SHP77 treated with DMSO at 0.1 percent for 48 hours (cell line): ENCODE measurements at regions not wholly inside any gene's neighbourhood (a gene's known extent, or its start where the extent isn't known, plus 50 kb on each side); places are given as distances from the start of the nearest gene placed in this dataset.
A peak's percentile ranks its signal among the peaks of the same experiment; 100 is the strongest.
"Not testable (repeated sequence)": the region's sequence is repeated elsewhere in the genome, so short reads cannot be mapped to it uniquely, and the experiment has no call there.

Source experiments
- DNase-seq: peaks from one replicate; lab custom pipeline; 2025; lab: John Stamatoyannopoulos, UW

DNA sequence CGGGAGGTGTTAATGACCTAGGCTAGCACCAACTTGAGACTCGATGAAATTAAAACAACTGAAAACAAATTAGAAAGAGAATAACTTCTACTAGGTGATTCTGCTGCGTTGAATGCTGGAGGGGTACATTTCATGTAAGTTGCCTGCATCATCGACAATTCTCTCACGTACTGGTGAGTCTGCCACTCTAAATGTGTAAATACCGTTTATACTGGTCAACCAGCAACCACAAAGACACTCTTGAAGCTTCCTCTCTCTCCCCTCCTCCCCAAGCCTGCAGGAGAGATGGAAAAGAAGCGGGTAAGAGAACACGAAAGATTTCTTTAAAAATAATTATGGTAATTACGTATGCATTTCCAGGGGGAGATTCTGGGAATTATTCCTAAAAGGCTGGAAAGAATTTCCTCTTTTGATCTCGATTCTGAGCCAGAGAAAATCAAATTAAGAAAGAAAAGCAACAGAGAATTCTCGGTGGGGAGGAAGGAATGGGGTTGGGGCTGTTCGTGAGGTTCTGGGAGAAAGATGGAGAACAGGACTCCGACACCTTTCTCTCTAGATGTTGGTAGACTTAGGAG, 68.6 kb upstream of the MRTFB start:
- no peak for DNase-seq

DNA sequence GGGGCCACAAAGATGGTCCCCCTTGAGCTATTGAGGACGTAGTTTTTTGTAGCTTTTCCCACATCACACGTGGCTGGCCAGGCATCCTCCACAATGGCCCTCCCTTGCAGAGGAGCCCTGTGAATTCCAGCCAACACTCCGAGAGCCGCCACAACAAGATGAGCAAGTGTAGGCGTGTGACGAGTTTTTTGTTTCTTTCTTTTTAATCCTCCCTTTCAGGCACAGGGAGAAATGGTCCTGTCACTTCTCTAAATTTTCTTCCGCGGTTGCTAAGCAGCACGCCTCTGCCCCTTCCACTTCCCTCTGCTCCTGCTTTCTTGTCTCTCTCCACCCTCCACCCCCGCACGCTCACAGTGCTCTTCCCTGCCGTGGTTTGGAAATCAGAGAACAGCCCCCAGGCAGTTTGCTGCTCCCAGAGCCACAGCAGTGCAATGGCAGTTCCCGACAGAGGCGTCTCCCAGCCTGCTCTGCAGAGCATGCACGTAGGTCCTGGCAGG, 68.0 kb upstream of the MRTFB start:
- no peak for DNase-seq

DNA sequence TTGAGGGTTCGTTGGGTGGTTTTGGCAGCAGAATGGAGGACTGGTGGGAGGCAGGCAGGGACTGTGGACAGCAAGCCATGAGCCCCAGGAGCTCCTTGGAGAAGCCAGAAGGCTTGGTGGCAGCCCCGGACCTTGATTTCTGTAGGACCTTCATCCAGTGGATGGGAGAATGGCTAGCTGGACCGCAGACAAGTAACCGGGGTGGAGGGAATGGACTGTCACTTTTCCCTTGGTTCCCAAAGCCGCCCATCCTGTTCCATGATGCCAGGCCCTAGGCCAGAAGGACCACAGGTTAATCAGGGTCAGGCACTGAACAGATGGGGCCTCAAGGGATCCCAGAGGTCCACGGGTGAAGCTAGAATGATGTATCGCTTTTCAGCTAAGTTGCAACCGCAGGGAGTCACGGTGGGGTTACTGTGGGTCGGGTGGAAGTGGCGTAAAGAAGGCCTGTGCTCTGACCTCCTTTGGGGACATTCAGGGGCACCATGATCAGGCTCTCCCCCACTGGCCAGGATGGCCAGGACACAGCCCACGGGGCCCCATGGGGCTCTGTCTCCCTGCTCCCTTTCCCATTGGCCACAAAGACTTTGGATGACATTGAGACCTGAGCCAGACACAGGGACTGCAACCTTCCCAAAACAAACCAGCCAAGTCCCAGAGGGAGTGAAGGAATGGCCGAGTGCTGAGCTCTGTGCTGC, 66.9 kb upstream of the MRTFB start:
- DNase-seq, result no peak

DNA sequence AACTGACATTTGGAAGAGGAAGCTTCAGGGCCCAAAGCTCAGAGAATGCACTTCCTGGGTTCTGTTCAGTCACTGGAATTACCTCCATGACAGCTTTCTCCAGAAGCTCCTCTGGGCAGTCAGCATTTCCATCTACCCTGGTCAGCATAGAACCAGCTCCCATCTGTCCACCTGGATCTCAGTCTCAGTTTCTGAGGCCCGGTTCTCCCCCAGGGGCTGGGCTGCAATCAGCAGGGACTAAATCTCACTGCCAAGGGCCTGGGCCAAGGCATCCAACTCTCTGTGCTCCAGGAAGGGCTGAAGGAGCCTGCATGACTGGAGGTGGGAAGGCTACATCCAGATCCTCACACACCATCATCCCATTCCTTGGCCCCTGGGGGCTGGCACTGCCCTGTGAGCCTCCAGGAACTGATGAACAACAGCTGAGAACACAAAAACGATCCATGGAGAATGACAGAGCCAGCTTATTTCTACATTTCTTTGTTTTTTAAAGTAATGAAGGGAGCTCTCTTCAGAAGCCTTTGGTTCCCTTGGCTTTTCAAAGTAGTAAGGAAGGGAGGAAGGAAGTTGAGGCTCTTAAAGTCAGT, 66.3 kb upstream of the MRTFB start:
- no peak for DNase-seq

DNA sequence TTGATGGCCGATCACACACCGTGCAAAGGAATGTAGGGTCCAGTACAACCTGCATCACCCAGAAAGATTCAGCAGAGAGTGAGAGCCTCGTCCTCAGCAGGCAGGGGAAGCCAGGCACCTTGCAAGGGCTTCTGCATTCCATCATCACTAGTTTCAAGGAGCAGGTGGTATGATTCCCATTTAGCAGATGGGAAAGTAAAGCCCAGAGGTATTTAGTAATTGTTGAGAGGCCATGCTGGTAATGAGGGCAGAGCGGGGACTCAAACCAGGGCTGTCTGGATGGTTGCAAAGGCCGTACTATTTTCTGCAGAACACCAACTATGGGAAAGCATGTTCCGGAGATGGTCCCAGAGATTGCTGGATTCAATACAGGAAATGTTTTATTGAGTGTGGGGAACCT, 65.8 kb upstream of the MRTFB start:
- no peak for DNase-seq

DNA sequence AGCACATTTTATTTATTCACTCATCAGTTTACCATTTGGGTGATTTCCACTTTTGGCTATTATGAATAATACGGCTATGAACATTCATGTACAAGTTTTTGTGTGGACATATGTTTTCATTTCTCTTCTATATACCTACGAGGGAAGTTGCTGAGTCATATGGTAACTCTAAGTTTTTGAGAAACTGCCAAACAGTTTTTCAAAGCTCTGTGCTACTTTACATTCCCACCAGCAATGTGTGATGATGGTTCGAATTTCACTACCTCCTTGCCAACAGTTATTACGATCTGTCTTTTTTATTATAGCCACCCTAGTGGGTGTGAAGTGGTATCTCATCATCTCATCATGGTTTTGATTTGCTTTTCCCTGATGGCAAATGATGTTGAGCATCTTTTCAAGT, 63.7 kb upstream of the MRTFB start:
- DNase-seq, result peak; percentile 19

DNA sequence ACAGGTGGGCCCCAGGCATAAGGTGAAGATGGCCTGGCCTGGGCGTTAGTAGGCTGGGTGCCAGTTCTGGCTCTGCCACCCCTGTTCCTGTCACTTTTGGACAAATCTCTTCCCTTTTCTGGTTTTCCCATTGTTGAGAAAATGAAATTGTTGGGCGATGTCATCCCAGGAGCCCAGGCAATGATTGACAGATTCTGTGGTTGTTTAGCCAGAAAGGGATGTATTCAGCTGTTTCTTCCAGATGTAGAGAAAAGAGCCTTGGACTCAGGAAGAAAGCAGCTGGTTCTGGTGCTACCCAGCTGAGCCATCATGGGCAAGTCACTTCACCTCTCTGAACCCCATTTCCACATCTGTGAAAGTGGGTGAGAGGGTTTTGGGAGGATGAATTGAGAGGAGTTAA, 60.1 kb upstream of the MRTFB start:
- no peak for DNase-seq

DNA sequence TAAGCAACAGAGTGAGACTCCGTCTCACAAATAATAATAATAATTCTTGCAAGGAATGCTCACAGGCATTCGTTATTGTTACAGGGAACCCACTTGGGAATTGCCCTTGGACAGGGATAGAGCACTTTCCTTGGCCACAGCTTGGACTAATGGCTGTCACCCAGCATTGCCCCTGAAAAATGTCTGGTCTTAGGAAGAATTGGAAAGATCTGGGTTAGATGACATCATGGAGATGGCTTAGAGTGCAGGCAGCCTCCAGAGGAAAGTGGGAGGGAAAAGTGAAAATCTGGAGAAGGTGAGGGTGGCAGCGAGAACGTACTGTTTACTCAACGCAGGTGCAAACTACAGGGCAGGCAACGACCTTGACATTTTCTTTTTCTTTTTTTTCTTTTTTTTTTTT, 59.3 kb upstream of the MRTFB start:
- no peak for DNase-seq

DNA sequence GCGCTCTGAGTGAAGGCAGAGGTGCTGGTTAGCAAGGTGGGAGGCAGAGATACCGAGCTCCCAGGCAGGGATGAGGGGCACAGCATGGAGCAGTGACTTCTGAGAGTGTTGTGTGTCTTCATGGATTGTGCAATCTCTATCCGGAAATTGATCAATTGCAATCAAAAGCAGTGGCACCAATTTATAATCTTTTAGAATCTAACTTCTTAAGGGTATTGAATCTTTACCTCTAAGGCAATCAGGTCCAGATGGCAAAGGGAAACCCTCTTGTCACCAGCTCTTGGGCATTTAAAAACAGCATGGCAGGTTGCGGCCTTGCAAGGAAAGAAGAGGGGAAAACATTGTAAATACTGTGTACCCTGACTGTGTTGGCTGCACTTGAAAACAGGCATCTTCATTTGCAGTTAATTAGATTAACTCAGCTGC, 58.0 kb upstream of the MRTFB start:
- DNase-seq, result no peak

DNA sequence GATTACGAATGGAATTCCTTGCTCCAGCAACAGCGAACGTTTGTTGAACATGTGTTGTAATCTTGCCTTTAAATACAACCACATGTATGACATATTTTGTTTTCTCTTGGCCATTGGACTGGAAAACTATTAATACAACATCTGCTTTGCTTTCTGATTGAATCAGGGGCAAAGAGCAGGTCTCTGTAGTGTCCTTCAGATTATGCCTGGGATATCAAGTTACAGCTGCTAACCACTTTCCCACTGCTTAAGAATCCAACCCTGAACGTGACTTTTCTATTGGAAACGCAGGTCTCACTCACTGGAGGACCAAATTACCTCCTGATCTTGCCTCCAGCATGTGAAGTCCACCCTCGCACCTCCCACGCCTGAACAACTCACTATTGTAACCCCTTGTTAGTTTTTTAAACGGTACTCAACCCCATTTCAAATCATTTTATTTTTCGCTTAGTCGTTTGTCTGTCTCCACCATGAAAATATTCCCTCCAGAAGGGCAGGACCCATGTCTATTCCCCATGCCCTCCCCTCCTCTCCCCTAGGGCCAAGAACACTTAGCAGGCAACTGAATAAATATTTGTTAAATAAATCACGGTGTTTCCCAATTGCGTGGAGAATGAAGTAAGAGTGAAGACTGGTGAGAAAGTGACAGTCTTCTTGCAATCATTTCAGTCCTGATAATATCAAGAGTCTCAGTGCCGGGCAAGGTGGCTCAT, 57.4 kb upstream of the MRTFB start:
- DNase-seq, result no peak

DNA sequence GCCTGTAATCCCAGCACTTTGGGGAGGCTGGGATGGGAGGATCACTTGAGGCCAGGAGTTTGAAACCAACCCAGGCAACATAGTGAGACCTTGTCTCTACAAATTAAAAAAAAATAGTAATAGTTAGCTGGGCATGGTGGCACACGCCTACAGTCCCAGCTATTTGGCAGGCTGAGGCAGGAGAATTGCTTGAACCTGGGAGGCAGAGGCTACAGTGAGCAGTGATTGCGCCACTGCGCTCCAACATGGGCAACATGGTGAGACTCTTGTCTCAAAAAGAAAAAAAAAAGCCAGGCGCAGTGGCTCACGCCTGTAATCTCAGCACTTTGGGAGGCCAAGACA, 56.9 kb upstream of the MRTFB start:
- no peak for DNase-seq

DNA sequence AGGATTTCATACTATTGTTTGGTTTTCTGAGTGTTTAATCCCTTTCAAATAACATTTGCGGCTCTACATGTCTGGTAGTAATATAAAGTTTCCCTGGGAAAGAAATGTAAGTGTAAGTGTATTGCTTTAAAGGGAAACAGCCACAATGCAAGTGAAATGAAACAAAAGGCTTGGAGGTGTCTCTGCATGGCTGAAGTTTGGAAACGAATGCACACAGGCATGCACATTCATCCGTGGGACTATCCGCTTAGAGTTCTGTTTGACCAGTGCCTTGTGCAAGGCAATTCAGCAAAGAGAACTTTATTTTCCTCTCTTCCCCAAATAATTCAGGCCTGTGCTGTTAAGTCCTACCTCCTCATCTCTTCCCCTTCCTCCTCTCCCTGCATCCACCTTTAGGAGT, 56.1 kb upstream of the MRTFB start:
- no peak for DNase-seq

DNA sequence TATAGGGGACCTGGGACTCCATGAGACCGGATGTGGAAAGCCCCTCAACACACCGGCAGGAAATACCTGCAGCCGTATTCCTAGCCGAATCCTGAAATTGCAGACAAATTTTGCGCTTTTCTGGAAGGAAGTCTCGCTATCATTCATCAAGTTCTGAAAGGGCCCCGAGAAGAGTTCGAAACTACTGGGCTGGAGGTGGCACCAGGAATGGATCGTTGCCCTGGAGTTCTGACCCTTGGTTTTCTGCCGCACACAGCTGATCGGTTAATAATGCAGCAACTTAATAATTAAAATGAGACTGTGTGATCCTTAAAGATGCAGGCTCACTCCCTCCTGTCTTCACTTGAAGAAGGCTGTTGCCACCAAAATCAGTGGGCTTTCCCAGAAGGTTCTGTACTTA, 55.7 kb upstream of the MRTFB start:
- DNase-seq, result no peak

DNA sequence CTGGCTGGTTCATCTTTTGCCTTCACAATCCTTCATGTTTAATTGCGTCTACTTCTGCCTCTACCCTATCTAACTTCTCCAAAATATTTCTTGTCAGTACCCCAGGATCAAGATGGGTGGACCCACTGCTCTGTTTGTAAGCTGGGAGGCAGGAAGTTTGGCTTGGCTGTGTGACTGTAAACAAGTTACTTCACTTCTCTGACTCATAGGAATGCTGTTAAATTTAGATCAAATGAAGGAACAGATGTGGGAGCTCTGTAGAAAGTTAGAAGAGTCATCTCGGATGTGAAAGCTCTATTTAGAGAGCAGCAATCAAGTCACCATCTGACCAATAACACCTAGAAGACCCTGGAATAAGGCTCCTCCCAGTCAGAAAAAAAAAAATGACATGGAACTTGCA, 55.2 kb upstream of the MRTFB start:
- no peak for DNase-seq

DNA sequence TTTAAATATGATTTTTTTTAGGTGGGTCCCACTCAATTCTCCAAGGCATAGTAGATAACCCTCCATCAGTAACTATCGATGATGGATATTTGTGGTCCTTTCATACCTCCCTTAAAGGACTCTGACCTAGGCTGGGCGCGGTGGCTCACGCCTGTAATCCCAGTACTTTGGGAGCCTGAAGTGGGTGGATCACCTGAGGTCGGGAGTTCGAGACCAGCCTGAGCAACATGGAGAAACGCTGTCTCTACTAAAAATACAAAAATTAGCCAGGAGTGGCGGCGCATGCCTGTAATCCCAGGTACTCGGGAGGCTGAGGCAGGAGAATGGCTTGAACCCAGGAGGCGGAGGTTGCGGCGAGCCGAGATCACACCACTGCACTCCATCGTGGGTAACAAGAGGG, 54.8 kb upstream of the MRTFB start:
- not testable (repeated sequence) for DNase-seq

DNA sequence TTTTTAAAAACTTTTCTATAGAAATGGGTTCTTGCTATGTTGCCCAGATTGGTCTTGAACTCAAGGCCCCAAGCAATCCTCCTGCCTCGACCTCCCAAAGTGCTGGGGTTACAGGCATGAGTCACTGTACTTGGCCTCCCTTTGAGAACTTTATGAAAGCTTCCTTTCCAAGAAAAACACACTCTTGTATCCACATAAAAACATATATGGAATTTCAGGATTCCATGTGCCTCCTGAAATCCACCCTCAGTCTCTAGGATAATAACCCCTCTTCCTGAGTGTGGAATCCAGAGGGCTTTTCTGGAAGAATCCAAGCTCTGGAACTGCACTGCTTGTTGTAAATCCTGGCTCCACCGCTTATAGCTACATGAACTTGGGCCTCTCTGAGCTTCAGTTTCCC, 53.2 kb upstream of the MRTFB start:
- no peak for DNase-seq

DNA sequence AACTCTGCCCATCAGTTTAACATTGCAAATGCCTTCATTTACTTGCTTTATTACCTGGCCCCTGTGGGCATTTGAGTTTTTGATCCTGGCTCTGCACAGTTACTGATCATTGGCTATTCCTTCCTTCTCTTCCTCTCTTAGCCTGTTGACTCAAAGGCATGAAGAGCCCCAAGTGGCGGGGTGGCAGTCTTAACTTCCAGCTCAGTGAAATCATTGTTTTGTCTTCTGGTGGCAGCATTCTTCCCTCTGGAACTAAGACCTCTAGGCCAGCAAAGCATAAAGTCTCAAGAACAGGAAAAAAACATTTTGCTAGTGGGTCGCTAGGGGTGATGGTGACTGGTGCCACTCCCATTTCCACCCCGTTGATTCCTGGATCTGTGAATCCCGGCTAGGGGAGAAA, 52.3 kb upstream of the MRTFB start:
- no peak for DNase-seq

DNA sequence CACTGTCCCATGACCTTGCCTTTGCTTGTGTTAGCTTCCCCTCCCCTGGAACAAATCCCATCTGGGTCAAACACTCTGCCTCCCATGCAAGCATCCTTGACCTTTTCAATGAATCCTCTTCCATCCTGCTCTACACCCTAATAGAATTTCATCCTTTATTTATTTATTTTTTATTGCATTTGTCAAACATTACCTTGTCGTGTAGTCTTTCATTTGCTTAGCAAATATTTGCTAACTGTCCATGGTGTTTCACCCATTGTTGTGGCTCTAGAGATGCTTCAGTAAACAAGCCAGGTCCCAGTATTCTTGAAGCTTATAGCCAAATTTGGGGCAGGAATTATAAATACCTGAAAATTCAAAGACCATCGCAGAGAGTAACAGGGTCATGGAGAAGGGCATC, 51.0 kb upstream of the MRTFB start:
- DNase-seq, result peak; percentile 78
